ENCODE measurements at regions not wholly inside any gene's neighbourhood (a gene's known extent, or its start where the extent isn't known, plus 50 kb on each side); places are given as distances from the start of the nearest gene placed in this dataset.

DNA sequence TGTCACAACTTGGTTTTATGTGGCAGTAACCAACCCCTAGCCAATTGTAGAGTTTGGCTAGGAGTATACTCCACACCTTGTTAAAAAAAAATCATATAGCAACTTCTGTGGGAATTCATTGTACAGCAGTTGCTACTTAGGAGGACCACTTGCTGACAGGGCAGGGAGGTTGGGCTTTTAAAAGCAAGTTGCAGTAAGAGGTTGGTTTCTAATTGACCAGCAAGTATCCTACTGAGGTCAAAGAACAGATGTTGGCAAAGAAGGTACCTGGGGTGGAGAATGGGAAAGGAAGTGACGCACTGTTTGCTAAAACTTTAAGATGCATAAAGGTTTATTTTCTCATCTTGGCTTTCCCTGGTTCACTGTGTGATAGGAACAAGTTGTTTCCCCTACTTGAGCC, 104.6 kb downstream of the TBX3 start:
- TF ChIP-seq, protein P1, sequence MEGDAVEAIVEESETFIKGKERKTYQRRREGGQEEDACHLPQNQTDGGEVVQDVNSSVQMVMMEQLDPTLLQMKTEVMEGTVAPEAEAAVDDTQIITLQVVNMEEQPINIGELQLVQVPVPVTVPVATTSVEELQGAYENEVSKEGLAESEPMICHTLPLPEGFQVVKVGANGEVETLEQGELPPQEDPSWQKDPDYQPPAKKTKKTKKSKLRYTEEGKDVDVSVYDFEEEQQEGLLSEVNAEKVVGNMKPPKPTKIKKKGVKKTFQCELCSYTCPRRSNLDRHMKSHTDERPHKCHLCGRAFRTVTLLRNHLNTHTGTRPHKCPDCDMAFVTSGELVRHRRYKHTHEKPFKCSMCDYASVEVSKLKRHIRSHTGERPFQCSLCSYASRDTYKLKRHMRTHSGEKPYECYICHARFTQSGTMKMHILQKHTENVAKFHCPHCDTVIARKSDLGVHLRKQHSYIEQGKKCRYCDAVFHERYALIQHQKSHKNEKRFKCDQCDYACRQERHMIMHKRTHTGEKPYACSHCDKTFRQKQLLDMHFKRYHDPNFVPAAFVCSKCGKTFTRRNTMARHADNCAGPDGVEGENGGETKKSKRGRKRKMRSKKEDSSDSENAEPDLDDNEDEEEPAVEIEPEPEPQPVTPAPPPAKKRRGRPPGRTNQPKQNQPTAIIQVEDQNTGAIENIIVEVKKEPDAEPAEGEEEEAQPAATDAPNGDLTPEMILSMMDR (IDR thresholded peaks at IDR 0.05): no peak
- TF ChIP-seq POLR2AphosphoS5 (IDR thresholded peaks at IDR 0.05) (no peak), EP300 (IDR thresholded peaks at IDR 0.05) (no peak), POLR2A (IDR thresholded peaks at IDR 0.05) (no peak)
